Uterus (tissue), 3 donors: ENCODE measurements at regions not wholly inside any gene's neighbourhood (a gene's known extent, or its start where the extent isn't known, plus 50 kb on each side); places are given as distances from the start of the nearest gene placed in this dataset.

ENCODE experiments used
- DNase-seq, 2 donors: peaks; one replicate each; pipeline ENCODE4 v3.0.0-alpha.2; 2019 to 2020
- H3K27ac ChIP-seq, 2 donors: fragments of 200-600 bp; sonication (generic); 1 replicate in 1 of 2; 2 replicates in 1 of 2; pipeline ENCODE4 v1.5.1; 2016 to 2018
- H3K27me3 ChIP-seq, 2 donors: fragments of 200-600 bp; sonication (generic); one replicate each; pipeline ENCODE4 v1.5.1; 2018 to 2019; ENCODE audit warnings: control low read depth in 1 of 2
- H3K36me3 ChIP-seq, 2 donors: fragments of 200-600 bp; sonication (generic); one replicate each; pipeline ENCODE4 v1.5.1; 2019; ENCODE audit warnings: control low read depth in 1 of 2
- H3K4me1 ChIP-seq, 2 donors: fragments of 200-600 bp; sonication (generic); one replicate each; pipeline ENCODE4 v1.5.1; 2018 to 2019; ENCODE audit warnings: control low read depth in 1 of 2
- H3K4me3 ChIP-seq, 2 donors: fragments of 200-600 bp; sonication (generic); 1 replicate in 1 of 2; 2 replicates in 1 of 2; pipeline ENCODE4 v1.5.1; 2018 to 2019; ENCODE audit warnings: mild to moderate bottlenecking in 1 of 2
- H3K9me3 ChIP-seq, 2 donors: fragments of 200-600 bp; sonication (generic); one replicate each; pipeline ENCODE4 v1.5.1; 2019; ENCODE audit warnings: control low read depth in 1 of 2
- POLR2A ChIP-seq, 2 donors: fragments of 450-650 bp; IDR thresholded peaks; one replicate each; pipeline ENCODE4 v1.6.1; 2016; ENCODE audit warnings: antibody characterized with exemption in 2 of 2, mild to moderate bottlenecking in 1 of 2, moderate library complexity in 1 of 2
- intact Hi-C: fragments of 100-400 bp; cut with DNase I; formaldehyde crosslinking; loops from one replicate; pipeline ENCODE4 v1.15.1; 2023; ENCODE audit warnings: low total_unique reads
- TF ChIP-seq, protein P1 (sequence below), 4 experiments: fragments of 200-600 bp in 2 of 4; fragments of 450-650 bp in 2 of 4; sonication (generic) in 2 of 4; IDR thresholded peaks; one replicate each; pipeline ENCODE4 v1.5.1; 2016 to 2019; ENCODE audit warnings: antibody characterized with exemption in 4 of 4, mild to moderate bottlenecking in 2 of 4, moderate library complexity in 1 of 4
- donor health status: DM: yes; HTN: yes; CAD: no.

DNA sequence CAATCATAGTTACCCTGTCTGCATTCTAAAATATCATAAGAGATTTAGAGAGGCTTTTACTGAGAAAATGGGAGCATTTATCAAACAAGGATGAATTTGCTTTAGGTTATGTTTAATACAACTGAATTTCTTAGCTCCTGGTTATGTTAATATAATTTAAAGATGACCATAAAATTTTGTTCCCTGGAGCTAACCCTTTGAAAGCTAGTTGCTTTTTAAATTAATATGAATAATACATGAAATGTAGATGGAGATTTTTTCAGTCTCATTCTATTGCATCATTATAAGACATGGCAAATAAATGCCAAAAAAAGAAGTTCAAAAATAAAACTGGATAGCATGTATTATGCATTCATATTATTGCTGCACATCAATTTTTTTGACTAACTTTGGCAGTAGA lies 344.1 kb upstream of the NXPH2 start:
- Histone ChIP-seq H3K36me3 (peaks cover 0 to 3% of the 10 kb centered on the region in 2 donors), H3K27me3 (no peaks in the 10 kb centered on the region), H3K4me3 (no peak overlapping the region), H3K9me3 (no peaks in the 10 kb centered on the region), H3K27ac (no peak overlapping the region), H3K4me1 (no peaks in the 10 kb centered on the region)
- no peak for TF ChIP-seq POLR2A (IDR thresholded peaks at IDR 0.05)
- TF ChIP-seq, protein P1, sequence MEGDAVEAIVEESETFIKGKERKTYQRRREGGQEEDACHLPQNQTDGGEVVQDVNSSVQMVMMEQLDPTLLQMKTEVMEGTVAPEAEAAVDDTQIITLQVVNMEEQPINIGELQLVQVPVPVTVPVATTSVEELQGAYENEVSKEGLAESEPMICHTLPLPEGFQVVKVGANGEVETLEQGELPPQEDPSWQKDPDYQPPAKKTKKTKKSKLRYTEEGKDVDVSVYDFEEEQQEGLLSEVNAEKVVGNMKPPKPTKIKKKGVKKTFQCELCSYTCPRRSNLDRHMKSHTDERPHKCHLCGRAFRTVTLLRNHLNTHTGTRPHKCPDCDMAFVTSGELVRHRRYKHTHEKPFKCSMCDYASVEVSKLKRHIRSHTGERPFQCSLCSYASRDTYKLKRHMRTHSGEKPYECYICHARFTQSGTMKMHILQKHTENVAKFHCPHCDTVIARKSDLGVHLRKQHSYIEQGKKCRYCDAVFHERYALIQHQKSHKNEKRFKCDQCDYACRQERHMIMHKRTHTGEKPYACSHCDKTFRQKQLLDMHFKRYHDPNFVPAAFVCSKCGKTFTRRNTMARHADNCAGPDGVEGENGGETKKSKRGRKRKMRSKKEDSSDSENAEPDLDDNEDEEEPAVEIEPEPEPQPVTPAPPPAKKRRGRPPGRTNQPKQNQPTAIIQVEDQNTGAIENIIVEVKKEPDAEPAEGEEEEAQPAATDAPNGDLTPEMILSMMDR (IDR thresholded peaks at IDR 0.05): no peak
- DNase-seq: no peak
- intact Hi-C loops: no loop called here

DNA sequence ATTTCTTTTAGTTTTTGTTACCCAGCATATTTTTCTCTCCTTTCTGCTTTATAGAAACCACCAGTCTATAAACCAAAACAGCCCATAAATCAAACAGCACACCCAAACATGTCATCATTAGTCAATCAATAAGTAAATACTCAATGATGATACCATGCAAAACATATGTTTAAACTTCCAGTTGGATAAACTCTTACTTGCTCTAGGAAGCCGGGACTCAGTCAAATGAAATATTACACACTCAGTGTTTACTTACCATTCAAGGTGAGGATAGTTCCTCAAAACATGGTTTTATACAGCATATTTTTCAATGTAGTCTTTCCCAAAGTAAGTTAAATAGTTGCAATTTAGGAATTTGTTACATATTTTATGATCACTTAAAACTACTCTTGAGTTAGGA lies 343.6 kb upstream of the NXPH2 start:
- H3K4me3 ChIP-seq: no peak overlapping the region
- no peak for TF ChIP-seq POLR2A (IDR thresholded peaks at IDR 0.05)
- TF ChIP-seq, protein P1 (IDR thresholded peaks at IDR 0.05): no peak

DNA sequence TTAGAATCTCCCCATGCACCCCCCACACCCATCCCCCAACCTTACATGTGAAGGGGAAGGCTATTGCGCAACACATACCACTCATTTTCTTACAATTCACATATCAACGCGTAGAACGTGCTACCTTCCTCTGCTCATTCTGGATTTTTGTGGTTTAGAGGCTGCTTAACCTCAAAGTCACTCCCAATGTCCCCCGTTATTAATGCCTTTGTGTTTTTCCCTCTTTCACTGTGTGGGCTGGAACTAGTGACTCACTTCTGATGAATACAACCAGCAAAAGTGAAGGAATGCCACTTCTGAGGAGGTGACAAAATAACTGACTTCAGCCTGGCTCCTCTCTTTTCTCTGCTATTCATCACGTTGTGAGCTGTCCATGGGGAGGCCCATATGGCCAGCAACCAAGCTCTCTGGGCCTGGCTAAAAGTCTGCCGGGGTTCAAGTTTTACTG lies 342.5 kb upstream of the NXPH2 start:
- Histone ChIP-seq H3K4me3 (no peak overlapping the region), H3K27ac (no peak overlapping the region), H3K9me3 (no peaks in the 10 kb centered on the region), H3K36me3 (peaks cover 0 to 3% of the 10 kb centered on the region in 2 donors), H3K27me3 (no peaks in the 10 kb centered on the region), H3K4me1 (no peaks in the 10 kb centered on the region)
- intact Hi-C loops: no loop called here
- no peak for DNase-seq
- TF ChIP-seq, protein P1 (IDR thresholded peaks at IDR 0.05): no peak
- TF ChIP-seq POLR2A (IDR thresholded peaks at IDR 0.05): no peak

More for the DNA sequence above, 343.6 kb upstream of the NXPH2 start:
- Histone ChIP-seq H3K27ac (no peak overlapping the region), H3K9me3 (no peaks in the 10 kb centered on the region), H3K27me3 (no peaks in the 10 kb centered on the region), H3K4me1 (no peaks in the 10 kb centered on the region), H3K36me3 (peaks cover 0 to 3% of the 10 kb centered on the region in 2 donors)
- DNase-seq: no peak
- intact Hi-C loops: no loop called here

DNA sequence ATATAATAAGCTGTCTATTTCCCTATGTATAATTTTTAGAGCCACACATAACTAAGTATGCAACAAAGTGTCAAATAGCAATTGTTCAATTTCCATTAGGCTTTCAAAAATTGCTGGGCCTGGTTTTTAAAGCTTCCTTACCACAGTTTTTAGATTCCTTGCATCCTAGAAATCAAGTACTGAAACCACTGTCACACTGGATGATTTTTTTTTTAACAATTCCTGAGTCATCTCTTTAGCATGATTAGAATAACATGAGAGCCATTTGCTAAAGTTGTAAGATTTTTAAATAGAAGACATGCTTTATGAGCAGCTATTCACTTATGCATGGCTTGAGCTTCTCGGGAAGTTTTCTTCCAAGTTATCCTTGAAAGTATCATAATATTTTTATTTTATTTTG lies 319.5 kb upstream of the NXPH2 start:
- TF ChIP-seq, protein P1 (IDR thresholded peaks at IDR 0.05): no peak
- no peak for TF ChIP-seq POLR2A (IDR thresholded peaks at IDR 0.05)
- no peak for DNase-seq
- Histone ChIP-seq H3K27ac (no peak overlapping the region), H3K4me1 (no peaks in the 10 kb centered on the region), H3K36me3 (no peaks in the 10 kb centered on the region), H3K4me3 (no peak overlapping the region), H3K9me3 (no peaks in the 10 kb centered on the region), H3K27me3 (no peaks in the 10 kb centered on the region)
- intact Hi-C loops: no loop called here

DNA sequence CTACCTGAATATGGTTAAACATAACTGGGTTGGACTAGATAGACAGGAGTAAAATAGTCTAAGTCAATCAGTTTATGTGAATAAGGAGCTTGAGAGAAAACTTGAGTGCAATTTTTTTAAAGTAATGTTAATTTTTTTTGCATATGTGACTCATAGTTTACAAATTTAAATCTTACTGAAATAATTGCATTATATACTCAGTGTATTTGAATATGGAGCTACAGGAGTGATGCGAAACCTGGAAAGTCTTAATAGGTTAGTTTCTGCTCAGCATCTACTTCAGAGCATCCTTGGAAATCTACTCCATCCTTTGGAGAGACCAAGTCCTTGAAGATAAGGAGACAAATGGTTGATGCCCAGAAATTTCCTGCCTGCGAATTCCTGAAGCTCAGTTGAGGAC lies 318.8 kb upstream of the NXPH2 start:
- Histone ChIP-seq H3K27me3 (no peaks in the 10 kb centered on the region), H3K9me3 (no peaks in the 10 kb centered on the region), H3K36me3 (no peaks in the 10 kb centered on the region), H3K27ac (no peak overlapping the region), H3K4me3 (no peak overlapping the region), H3K4me1 (no peaks in the 10 kb centered on the region)
- intact Hi-C loops: no loop called here
- TF ChIP-seq, protein P1 (IDR thresholded peaks at IDR 0.05): no peak
- no peak for TF ChIP-seq POLR2A (IDR thresholded peaks at IDR 0.05)
- no peak for DNase-seq
